ENCODE measurements at regions not wholly inside any gene's neighbourhood (a gene's known extent, or its start where the extent isn't known, plus 50 kb on each side); places are given as distances from the start of the nearest gene placed in this dataset.

GRCh38 chr5:104095527-104095926 lies 532.9 kb upstream of the NUDT12 start:
- H3K79me1 ChIP-seq (ENCODE audit: low read depth in 1 of 2, low read length in 2 of 2), result no peaks in the 10 kb centered on the region
- H3K27me3 ChIP-seq (ENCODE audit: control insufficient read depth, insufficient read depth, low read length), result no peaks in the 10 kb centered on the region
- H3K23ac ChIP-seq (ENCODE audit: low read depth, low read length), result no peak overlapping the region
- ATAC-seq (ENCODE audit: low read depth) (no peak), DNase-seq (no peak)
- in situ Hi-C loops (cut with MboI; ENCODE audit: low sequenced_read_pairs) (no loop called here), intact Hi-C loops (cut with micrococcal nuclease) (no loop called here), dilution Hi-C loops (cut with HindIII; ENCODE audit: low sequenced_read_pairs, unreplicated experiment) (no loop called here)
- H3K18ac ChIP-seq (ENCODE audit: low read depth, low read length), result no peak overlapping the region
- H3K4me2 ChIP-seq (ENCODE audit: low read depth, low read length), result no peak overlapping the region
- WGBS, 2 experiments (ENCODE audit: extremely low coverage in 2 of 2, insufficient read length in 1 of 2), result 20% methylated on average over 1 of the region's 2 CpGs; no CpG with 5 or more reads in 1 of the 2 experiments
- no peak overlapping the region for H2AK5ac ChIP-seq (ENCODE audit: low read depth, low read length)
- H2AK9ac ChIP-seq (replicated peaks; ENCODE audit: low read depth, low read length, poor library complexity), result no peak overlapping the region
- H4K91ac ChIP-seq (ENCODE audit: insufficient read depth, low read depth, low read length), result no peak overlapping the region
- H3K9me3 ChIP-seq (ENCODE audit: control insufficient read depth, insufficient read depth, low read length), result no peaks in the 10 kb centered on the region
- H3K9me1 ChIP-seq (ENCODE audit: insufficient read depth, low read length), result no peaks in the 10 kb centered on the region
- BruUV-seq (replicated peaks), result no TSS peak
- H3K4me1 ChIP-seq (ENCODE audit: control insufficient read depth, insufficient read depth, low read length), result no peaks in the 10 kb centered on the region
- H3K9ac ChIP-seq (ENCODE audit: low read depth, low read length), result no peak overlapping the region
- no peak overlapping the region for H3K4ac ChIP-seq (ENCODE audit: low read depth, low read length)
- H4K20me1 ChIP-seq (ENCODE audit: insufficient read depth, low read length), result no peaks in the 10 kb centered on the region
- no peak overlapping the region for H4K8ac ChIP-seq (ENCODE audit: low read depth in 2 of 2, low read length in 2 of 2)
- no peak overlapping the region for H2BK5ac ChIP-seq (ENCODE audit: low read depth, low read length, poor library complexity, severe bottlenecking)
- no peak overlapping the region for H2BK20ac ChIP-seq (ENCODE audit: low read depth, low read length)
- ChIA-PET POLR2A (ENCODE audit: unreplicated experiment) (no interaction called here), CTCF (no interaction called here)
- no peak overlapping the region for H3K14ac ChIP-seq (replicated peaks; ENCODE audit: low read depth, low read length)
- no peak overlapping the region for H2AFZ ChIP-seq (replicated peaks; ENCODE audit: low read length, poor library complexity)
- H3K56ac ChIP-seq (ENCODE audit: extremely low read depth, insufficient read depth, low read length), result no peak overlapping the region
- no peak overlapping the region for H3K4me3 ChIP-seq (ENCODE audit: insufficient read depth, low read depth, low read length)
- H3K36me3 ChIP-seq (ENCODE audit: control insufficient read depth, insufficient read depth, low read length), result no peaks in the 10 kb centered on the region
- no peak overlapping the region for H2BK120ac ChIP-seq (ENCODE audit: low read depth, low read length)
- no peak overlapping the region for H4K5ac ChIP-seq (ENCODE audit: low read depth, low read length)
- H2BK15ac ChIP-seq (ENCODE audit: low read depth, low read length), result no peak overlapping the region
- H3K27ac ChIP-seq (ENCODE audit: insufficient read depth, low read length), result no peak overlapping the region
- TF ChIP-seq USF2 (IDR thresholded peaks at IDR 0.05; ENCODE audit: low read depth, low read length) (no peak), MXI1 (IDR thresholded peaks at IDR 0.05; ENCODE audit: borderline replicate concordance, low read depth, low read length) (no peak), MAFK (IDR thresholded peaks at IDR 0.05; ENCODE audit: low read depth, low read length) (no peak), CTCF (conservative IDR thresholded peaks at IDR 0.05; ENCODE audit: low read depth, low read length) (no peak), ELK1 (IDR thresholded peaks at IDR 0.05; ENCODE audit: borderline replicate concordance, low read depth, low read length) (no peak), RAD21 (IDR thresholded peaks at IDR 0.05; ENCODE audit: low read length) (no peak)

All from IMR-90 (cell line).